GM19372 (cell line): ENCODE measurements at regions not wholly inside any gene's neighbourhood (a gene's known extent, or its start where the extent isn't known, plus 50 kb on each side); places are given as distances from the start of the nearest gene placed in this dataset.

Experiments
- ATAC-seq: cut with Tn5 transposase; IDR thresholded peaks from one replicate; pipeline ENCODE4 v1.9.1; 2021; ENCODE audit warnings: mild to moderate bottlenecking, low read depth, moderate library complexity; ENCODE audit not compliant: unreplicated experiment

DNA sequence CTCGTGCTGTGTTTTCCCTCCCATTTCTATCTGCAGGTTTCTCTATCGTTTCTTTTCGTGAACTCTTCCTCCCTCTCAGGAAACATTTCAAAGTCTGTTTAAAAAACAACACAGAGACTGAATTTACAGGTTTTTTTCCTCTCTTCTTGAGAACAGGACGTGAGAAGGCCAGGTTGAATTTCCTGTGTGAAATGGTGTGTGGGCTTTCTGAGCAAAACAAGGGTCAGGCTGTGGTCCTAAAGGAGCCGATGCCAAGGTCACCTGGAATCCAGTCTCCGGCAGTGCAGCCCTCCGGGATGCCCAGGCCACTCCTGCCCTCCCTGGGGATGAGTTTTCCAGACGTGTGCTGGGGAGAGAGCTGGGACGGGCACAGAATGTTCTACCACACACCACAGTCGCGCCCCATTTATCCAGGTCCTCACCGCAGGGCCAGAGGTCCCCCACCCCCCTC lies 62.7 kb upstream of the RUNX3 start:
- no peak for ATAC-seq

DNA sequence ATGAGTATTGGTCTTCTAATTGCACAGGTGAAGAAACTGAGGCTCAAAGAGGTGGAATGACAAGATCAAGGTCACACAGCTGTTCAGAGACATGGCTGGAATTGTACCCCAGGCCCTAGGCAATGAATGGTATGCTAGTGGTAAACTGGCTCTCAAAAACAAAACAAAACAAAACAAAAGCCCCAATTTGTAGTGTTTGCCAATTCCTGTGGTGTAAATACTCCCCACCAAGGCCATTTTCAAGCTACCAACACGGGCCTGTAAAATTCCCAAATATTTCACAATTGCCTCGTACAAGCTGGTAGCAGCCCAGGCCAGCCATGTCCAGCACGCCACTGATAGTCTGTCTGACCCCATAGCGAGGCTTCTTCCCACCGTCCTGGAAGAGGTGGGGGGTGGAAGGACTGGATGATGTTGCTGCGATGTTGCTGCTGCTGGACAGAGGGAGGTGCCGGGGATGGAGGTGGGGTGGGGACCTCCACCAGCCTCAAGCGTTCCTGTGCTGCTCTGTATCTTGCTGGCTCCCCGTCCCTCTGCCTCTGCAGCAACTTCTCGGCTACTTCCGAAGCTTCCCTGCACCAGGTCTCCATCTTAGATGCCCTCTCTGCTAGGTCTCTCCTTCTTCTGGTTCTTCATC lies 62.2 kb upstream of the RUNX3 start:
- no peak for ATAC-seq

DNA sequence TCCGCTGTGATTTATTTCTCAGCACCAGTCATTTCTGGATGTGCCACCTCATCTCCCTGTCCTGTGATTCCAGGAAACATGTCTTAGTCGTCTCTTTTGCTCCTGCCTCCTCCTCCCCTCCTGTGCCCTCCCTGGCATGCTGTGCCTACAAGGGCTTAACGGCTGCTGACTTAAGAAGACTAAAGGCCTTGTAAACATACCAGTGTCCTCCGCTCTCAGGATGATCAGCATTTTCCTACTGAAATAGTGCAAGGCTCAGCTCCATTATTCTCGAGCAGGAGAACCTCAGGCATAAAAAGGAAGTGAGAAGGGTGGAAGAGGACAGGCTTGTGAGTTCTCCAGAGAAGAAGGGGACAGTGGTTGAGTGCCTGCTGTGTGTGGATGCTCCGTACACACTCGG lies 61.6 kb upstream of the RUNX3 start:
- no peak for ATAC-seq

DNA sequence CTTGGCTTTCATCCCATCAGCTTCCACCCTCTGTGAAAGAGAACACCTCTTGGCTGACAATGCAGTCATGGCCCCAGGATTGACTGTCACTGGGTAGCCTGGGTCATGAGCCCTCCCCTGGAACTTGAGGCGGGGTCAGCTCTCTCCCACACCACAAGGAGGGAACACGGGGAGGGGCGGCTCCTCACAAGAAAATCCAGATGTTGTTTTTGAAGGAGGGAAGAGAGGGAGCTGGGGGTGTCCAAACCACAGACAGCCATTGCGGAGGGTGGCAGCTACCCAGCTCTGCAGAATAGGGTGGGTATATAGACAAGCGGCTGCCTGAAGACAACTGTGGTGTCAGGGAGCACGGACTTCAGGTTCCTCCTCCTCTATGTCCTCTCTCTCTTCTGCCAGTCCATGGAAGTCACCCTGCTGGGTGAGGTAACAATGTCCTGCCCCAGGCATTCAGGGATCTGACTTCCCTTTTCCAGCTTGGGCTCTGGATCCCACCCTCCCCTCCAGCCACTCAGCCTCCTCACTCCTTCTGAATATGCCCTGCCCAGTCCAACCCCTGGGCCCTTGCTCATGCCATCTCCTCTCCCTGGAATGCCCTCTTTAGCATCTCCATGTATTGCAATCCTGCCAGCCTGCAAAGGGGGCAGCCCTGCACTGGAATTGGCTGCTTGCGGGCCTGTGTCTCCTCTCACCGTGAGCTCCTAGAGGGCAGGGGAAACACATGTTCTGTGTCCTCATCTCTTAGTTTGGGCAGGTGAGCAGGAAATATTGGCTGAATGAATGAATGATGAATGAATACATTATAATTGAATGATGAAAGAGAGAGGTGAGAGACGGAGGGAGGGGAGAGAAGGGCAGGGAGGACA lies 60.9 kb upstream of the RUNX3 start:
- ATAC-seq, result no peak

DNA sequence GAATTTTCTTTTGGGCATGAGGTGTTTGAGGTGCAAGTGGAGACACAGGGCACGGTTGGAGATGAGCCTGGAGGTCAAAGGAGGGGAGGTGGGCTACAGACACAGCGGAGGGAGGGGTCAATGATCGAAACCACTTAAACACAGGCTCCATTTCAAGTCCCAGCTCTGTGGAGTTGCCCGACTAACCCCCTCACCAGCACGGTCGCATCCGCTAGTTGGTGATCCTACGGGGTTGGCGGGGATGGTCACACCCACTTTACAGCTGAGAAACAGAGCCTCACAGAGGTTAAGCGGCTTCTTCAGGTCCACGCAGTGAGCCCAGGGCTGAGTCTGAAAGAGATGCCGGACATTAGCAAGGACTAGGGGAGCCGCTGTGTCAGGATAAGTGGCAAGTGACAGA lies 60.1 kb upstream of the RUNX3 start:
- no peak for ATAC-seq

DNA sequence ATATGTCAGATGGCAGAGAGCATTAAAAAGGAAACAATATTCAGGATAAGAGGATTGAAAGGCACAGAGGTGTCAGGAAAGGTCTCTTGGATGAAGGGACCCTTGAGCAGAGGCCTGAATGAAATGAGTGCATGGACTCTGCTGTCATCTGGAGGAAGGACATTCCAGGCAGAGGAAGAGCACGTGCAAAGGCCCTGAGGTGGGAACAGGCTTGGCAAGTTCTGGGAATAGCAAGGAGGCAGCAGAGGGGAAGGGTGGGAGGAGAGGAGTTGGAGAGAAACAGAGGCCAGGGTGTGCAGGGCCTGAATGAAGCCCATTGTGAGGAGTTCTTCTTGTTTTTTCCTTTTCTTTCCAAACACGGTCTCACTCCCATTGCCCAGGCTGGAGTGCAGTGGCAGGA lies 59.0 kb upstream of the RUNX3 start:
- ATAC-seq, result no peak

DNA sequence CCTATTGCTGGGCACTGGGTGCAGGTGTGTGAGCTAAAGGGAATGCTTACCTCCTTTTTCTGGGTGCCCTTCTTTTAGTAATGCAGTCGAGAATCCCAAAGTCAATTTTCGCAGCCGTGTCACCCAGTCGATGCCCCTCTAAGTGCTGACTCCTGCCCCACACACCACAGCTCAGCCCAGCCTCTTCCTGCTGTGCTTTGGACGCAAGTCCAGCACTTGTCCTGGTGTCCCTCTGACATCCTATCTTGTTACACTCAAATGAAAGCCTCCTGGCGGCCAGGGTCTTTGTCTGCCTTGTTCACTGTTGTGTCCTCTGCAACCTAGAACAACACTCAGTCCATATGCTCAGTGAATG lies 58.5 kb upstream of the RUNX3 start:
- no peak for ATAC-seq

DNA sequence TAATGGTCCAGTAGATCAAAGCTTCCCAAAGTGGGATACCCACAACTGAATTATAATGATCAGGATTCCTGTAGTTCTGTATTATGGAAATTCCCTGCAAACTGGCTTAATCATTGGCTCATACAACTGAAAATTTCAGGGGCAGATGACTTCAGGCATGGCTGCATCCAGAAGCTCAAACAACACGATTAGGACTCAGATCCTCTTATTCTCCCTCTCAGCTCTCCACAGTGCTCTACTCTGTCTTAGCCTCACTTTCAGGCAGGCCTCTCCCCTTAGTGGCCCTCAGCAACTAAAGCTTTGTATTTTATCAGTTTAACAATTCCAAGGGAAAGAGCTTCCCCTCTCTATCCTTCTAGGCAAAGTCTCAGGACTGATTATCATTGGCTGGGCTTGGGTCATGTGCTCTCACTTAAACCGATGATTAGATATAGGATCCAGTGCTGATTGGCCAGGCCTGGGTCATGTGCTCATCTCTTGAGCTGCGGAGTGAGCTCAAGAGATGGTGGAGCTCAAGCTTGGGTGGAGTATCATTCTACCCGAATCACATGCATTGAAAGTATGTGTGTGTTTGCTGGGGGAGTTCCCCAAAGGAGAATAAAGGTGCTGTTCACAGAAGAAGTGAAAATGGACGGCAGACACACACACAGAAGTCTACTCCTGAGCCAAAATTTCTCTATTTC lies 57.9 kb upstream of the RUNX3 start:
- ATAC-seq, result no peak

DNA sequence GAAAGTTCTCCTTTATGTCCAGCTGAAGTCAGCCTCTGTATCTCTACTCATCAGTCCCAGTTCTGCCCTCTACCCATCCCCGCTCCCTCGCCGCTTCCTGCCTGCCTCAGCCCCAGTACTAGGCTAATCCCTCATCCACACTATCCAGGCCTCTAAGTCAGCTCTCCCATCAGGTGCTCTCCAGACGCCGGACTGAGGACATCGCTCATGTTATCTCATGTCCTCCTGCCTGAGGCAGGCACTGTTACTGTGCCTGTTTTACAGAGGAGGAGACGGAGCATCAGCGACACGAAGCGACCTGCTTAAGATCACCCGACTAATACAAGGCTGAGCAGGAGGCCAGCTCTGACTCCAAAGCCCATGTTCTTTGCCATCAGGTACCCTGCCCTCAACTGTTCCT lies 57.3 kb upstream of the RUNX3 start:
- ATAC-seq, result no peak

DNA sequence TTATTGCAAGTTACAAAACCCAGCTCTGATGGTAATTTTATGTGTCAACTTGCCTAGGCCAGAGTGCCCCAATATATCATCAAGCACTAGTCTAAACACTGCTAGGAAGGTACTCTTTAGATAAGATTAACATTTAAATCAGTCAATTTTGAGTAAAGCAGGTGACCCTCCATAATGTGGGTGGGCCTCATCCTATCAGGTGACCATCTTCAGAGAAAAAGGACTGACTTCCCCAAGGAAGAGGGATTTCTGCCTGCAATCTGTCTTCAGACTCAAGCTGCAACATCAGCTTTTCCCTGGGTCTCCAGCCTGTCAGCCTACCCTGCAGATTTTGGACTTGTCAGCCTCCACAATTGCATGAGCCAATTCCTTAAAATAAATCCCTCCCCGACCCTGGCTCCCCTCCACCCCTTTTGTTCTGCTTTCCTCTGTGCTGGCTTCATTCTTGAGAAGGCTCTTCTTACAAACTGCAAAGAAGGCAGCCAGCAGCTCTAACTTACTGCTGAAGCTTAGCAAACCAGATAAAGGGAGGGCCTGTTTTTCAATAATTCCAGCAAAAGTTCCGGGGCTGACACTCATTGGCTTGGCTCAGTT lies 56.4 kb upstream of the RUNX3 start:
- ATAC-seq, result no peak

DNA sequence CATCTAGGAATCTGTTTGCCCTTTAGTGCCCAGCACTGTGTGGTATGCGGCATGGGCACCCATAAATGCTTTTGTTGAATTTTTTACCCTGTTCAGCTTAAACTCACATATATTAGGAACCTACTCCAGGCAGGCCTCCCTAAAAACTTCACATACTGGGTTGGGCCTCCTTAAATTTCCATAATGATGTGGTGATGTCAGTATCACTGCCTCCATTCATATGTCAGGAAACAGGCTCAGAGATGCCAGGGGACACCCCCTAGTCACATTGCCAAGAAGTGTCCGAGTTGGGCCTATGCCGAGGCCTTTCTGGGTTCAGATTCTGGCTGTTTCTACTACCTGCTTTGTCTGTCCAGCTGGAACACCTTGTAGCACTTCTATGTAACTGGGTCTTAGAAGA lies 55.7 kb upstream of the RUNX3 start:
- no peak for ATAC-seq

DNA sequence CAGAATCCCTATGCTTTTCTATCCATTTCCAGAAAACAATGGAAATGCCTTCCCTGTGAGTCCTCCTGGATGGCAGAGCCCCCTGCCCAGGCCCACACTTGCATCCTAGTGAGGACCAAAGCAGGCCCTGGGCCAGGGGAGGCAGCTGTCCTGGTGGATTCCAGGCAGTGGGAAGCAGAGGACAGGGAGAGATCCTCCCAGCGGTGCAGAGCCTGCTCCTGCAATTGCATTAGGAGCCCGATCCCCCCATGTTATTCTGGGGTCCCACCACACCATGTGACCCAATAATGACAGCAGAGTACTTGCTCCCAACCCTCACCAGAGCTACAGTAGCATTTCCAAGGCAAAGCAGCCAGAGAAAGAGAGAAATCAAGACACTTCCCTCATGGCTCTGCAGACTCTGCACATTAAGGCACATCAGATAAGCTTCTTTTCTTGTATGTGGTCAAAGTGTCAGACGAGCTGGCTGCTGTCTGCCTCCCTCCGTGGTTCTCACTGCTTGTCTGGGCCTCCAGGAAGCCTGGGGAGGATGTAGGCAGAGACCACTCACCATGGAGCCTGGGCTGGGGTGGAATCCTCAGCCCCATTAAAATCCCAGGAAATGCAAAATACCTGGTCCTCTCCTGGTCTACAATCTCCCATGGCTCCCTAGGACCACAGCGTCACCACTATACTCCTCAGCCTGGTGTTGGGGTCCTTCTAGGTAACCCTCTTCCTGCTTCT lies 54.9 kb upstream of the RUNX3 start:
- no peak for ATAC-seq

DNA sequence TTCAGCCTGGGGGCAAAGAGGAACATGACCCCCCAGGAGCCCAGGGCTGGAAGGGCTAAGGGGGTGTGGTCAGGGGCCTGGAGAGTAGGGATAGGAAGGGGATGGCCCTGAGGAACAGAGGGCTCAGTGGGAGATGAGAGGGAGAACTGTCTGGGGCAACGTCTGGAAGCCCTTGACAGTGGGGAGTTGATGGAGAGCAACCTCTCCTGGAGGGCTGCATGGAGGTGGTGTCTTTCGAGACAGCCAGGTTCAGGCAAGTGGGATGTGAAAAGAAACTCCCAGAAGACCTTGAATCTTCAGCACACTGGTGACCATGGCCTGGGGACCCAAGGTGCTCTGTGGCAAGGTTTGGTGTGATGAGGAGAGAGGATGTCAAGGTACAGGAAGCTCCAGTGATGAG lies 54.2 kb upstream of the RUNX3 start:
- no peak for ATAC-seq

DNA sequence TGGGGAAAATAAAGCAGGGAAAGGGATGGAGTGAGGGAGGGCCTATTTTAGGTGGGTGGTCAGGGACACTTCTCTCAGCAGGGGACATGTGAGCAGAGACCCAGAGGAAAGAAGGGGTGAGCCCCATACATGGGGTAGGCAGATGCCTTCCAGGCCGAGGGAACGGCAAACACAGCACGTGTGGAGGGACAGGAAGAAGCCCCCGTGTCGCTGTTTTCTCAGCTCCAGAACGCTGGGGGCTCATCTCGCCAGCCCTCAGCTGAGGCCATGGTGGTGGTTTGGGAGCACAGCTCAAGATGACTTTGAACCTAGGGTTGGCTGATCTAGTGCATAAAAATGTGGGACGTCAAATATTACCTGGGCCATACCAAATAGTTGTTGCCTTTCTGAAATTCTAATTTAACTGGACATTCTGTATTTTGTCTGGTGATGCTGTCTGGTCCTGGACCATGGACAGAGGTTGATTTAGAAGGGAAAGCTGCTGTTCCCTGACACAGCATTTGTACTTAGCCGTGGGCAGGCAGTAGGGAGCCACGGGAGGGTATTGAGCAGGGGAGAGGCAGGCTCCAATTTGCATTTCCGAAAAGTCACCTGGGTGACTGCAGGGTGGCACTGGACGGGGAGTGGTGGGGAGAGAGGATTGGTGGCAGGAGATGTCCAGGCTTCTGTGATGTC lies 53.1 kb upstream of the RUNX3 start:
- ATAC-seq, result no peak

DNA sequence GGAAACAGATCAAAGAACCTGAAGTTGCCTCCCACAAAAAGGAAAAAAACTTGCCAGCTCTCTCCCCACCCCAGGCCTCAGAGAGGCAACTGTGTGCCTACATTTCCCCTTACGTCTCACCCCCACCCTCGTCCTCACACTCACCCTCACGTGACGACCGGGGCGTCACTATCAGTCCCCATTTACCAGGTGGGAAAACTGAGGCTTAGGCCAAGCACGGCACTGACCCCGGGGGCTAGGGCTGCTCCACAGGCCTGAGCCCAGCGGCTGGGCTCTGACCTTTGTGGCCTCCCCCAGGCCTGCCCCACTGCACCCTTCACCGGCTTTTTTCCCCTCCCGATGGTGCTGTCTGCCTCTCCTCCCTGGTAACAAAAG lies 51.5 kb upstream of the RUNX3 start:
- ATAC-seq, result no peak

DNA sequence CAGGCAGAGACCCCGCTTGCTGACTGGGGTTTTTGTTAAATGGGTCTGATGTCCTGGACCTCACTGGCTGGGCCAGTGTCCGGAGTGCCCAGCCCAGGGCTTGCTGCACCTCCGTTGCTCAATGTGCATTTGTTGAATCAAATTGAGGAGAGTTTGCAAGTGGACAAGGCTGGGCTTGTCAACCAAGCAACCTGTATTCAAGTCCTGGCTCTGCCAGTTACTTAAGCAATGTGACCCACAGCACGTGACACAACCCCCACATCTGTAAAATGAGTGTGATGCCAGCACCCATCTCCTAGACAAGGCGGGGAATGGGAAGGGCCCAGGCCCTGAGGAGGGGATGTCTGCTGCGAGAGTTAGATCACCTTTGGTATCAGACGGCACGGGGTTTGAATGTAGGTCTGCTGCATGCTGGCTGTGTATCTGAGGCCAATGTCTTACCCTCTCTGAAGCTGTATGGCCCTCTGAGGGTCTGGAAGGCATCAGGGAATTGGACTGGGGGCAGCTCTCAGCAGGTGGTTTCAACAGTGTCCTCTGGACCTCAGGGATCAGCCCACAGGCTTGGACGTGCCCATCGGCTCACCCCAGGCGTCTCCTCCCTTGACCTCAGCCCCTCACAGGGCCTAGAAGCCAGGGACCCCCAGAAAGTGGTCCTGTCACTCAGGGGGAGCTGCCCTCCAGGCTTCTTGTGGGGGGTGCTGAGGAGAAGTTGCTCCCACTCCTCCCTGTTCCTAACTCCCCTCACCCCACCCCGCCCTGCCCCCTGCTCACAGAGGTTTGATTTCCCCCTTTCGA lies 51.0 kb upstream of the RUNX3 start:
- ATAC-seq, result no peak
